Calu3 (cell line): ENCODE measurements at regions not wholly inside any gene's neighbourhood (a gene's known extent, or its start where the extent isn't known, plus 50 kb on each side); places are given as distances from the start of the nearest gene placed in this dataset.

Experiments
- BruUV-seq: library from RNA; stranded (reverse); fragments of 400-500 nt; replicated peaks from 2 replicates; lab custom pipeline; 2021; lab: Mats Ljungman, UMichigan
- CTCF ChIA-PET: fragments of 300-600 bp; sonication (Branson Sonifier 250); formaldehyde crosslinking; loops from one replicate; lab custom pipeline; 2022; ENCODE audit warnings: antibody characterized with exemption; lab: Charles Lee
- DNase-seq: peaks from one replicate; pipeline ENCODE4 v3.0.0; 2022
- H3K27ac Mint-ChIP-seq: one replicate; pipeline ENCODE4 v1.8.0; 2022; ENCODE audit warnings: mixed read lengths; ENCODE audit not compliant: unreplicated experiment
- H3K27me3 Mint-ChIP-seq: one replicate; pipeline ENCODE4 v1.8.0; 2022; ENCODE audit warnings: mixed read lengths; ENCODE audit not compliant: unreplicated experiment
- H3K36me3 Mint-ChIP-seq: one replicate; pipeline ENCODE4 v1.8.0; 2022; ENCODE audit warnings: mild to moderate bottlenecking, moderate library complexity, mixed read lengths; ENCODE audit not compliant: insufficient read depth, unreplicated experiment
- H3K4me1 Mint-ChIP-seq: one replicate; pipeline ENCODE4 v1.8.0; 2022; ENCODE audit warnings: mild to moderate bottlenecking, low read depth, mixed read lengths; ENCODE audit not compliant: unreplicated experiment
- H3K4me3 Mint-ChIP-seq: one replicate; pipeline ENCODE4 v1.8.0; 2022; ENCODE audit warnings: mild to moderate bottlenecking, low read depth, moderate library complexity, mixed read lengths; ENCODE audit not compliant: unreplicated experiment
- H3K9me3 Mint-ChIP-seq: one replicate; pipeline ENCODE4 v1.8.0; 2022; ENCODE audit warnings: low read depth, mixed read lengths; ENCODE audit not compliant: unreplicated experiment
- CTCF ChIP-seq: fragments of 200-600 bp; IDR thresholded peaks from one replicate; pipeline ENCODE4 v1.8.0; 2022; ENCODE audit warnings: antibody characterized with exemption; ENCODE audit not compliant: unreplicated experiment
- intact Hi-C: fragments of 100-400 bp; cut with micrococcal nuclease; formaldehyde crosslinking; loops from one replicate; pipeline ENCODE4 v1.10.0; 2022; ENCODE audit not compliant: unreplicated experiment

- H3K27me3 Mint-ChIP-seq, result no peaks in the 10 kb centered on the region
Measured at GRCh38 chr4:158999849-159000248, 103.0 kb upstream of the RAPGEF2 start.

DNA sequence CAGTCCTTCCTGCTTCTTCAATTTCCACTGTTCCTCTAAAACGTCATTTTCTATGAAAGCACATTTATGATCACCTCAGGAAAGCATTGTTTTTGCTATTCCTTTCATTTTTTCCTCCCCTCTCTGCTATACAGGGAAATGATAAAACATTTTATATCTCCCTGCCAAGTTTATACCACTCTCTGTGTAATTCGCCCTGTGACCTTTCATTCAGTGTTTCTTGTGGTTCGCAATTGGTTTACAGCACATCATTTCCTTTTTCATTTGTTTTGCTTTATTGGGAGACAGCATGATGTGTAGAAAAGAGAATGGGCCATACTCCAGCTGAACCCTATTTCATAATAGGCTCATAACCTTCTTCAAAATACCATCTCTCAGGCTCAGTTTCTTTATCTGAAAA is 99.9 kb upstream of the RAPGEF2 start:
- BruUV-seq, result no TSS peak
- H3K4me1 Mint-ChIP-seq, result peaks cover 10% of the 10 kb centered on the region
- no peaks in the 10 kb centered on the region for H3K9me3 Mint-ChIP-seq
- CTCF ChIA-PET, result no interaction called here
- no peak for DNase-seq
- no peak for TF ChIP-seq CTCF
- no peak overlapping the region for H3K27ac Mint-ChIP-seq
- H3K36me3 Mint-ChIP-seq, result no peaks in the 10 kb centered on the region
- no peaks in the 10 kb centered on the region for H3K27me3 Mint-ChIP-seq
- no peak overlapping the region for H3K4me3 Mint-ChIP-seq
- intact Hi-C loops, result no loop called here

More at GRCh38 chr4:158999849-159000248, 103.0 kb upstream of the RAPGEF2 start:
- H3K4me3 Mint-ChIP-seq, result no peak overlapping the region
- H3K4me1 Mint-ChIP-seq, result no peaks in the 10 kb centered on the region
- DNase-seq, result no peak
- no TSS peak for BruUV-seq
- no peak overlapping the region for H3K27ac Mint-ChIP-seq
- H3K9me3 Mint-ChIP-seq, result no peaks in the 10 kb centered on the region
- H3K36me3 Mint-ChIP-seq, result no peaks in the 10 kb centered on the region
- intact Hi-C loops, result no loop called here
- no peak for TF ChIP-seq CTCF
- CTCF ChIA-PET, result no interaction called here

DNA sequence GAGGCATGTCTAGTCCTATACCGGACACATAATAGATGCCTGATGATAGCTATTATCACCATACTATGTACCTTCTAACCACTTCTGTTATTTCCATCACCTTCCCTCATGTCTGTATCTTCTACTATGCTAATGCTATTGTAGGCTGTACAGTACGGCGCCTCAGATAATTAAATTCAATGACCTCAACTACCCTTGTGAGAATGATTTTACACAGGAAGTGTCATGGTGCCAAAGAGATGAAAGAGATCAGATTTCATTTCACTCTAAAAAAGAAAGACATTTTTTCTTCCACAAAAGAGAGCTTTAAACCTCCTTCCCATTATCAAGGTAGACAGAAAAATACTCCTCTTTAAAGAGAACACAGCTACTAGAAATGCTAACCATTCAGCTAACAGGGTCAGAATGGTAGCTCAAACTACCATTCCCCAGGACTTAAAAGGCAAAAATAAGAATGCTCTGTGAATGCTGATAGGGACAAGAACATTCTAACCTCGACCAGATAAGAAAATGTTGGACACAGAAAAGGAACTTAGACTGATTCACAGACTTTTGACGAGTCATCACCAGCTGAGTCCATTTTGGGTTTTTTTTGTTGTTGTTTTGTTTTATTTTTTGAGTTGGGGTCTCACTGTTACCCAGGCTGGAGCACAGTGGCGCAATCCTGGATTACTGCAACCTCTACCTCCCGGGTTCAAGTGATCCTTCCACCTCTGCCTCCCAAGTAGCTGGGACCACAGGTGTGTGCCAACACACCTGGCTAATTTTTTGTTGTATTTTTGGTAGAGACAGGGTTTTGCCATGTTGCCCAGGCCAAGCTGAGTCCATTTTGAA is 99.2 kb upstream of the RAPGEF2 start:
- no TSS peak for BruUV-seq
- Mint-ChIP-seq H3K4me3 (no peak overlapping the region), H3K27me3 (no peaks in the 10 kb centered on the region), H3K36me3 (no peaks in the 10 kb centered on the region), H3K9me3 (no peaks in the 10 kb centered on the region), H3K27ac (no peak overlapping the region), H3K4me1 (peaks cover 10% of the 10 kb centered on the region)
- intact Hi-C loops, result no loop called here
- CTCF ChIA-PET, result no interaction called here
- no peak for DNase-seq
- TF ChIP-seq CTCF, result no peak

DNA sequence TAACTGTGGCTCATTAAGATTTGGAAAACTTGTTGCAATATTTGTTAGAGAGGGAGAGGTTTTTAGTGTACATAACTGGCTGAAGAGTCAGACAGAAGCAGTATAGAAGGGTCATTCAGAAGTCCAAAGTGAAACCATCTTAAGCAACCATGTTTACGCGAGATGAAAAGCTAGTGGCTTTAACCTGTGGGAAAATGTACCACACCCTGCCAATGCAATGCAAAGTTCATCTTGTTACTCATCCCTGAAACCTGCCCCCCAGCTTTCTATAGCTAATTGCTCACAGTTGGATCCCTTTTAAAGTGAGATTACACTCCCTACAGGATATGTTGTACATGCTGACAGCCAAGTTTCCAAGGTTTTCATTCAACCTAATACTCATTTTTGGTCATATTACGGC is 96.7 kb upstream of the RAPGEF2 start:
- DNase-seq, result peak; percentile 27
- no peaks in the 10 kb centered on the region for H3K27me3 Mint-ChIP-seq
- no peaks in the 10 kb centered on the region for H3K9me3 Mint-ChIP-seq
- BruUV-seq, result no TSS peak
- H3K4me1 Mint-ChIP-seq, result peaks cover 19% of the 10 kb centered on the region
- H3K4me3 Mint-ChIP-seq, result no peak overlapping the region
- TF ChIP-seq CTCF, result no peak
- no peaks in the 10 kb centered on the region for H3K36me3 Mint-ChIP-seq
- intact Hi-C loops, result no loop called here
- H3K27ac Mint-ChIP-seq, result no peak overlapping the region
- CTCF ChIA-PET, result interaction anchor here (0.7 to 1.0 kb wide), 2 partner anchors 9 to 24 kb away, joined by 3 read pairs; no protein-coding TSS in a partner anchor
